WTC11 (cell line): ENCODE measurements at regions not wholly inside any gene's neighbourhood (a gene's known extent, or its start where the extent isn't known, plus 50 kb on each side); places are given as distances from the start of the nearest gene placed in this dataset.
"Not testable (repeated sequence)": the region's sequence is repeated elsewhere in the genome, so short reads cannot be mapped to it uniquely, and the experiment has no call there.

ENCODE experiments used
- ESRRA ChIP-seq: sonication (generic); formaldehyde crosslinking; IDR thresholded peaks from 2 replicates; pipeline ENCODE4 v1.8.1; 2022; ENCODE audit warnings: mild to moderate bottlenecking, missing genetic modification reagents, borderline replicate concordance
- FOXP1 ChIP-seq: sonication (generic); formaldehyde crosslinking; IDR thresholded peaks from 2 replicates; pipeline ENCODE4 v1.8.0; 2022; ENCODE audit warnings: missing genetic modification reagents, mild to moderate bottlenecking, moderate library complexity, borderline replicate concordance
- HMGXB4 ChIP-seq: sonication (generic); formaldehyde crosslinking; IDR thresholded peaks from 2 replicates; pipeline ENCODE4 v1.8.1; 2023; ENCODE audit warnings: mild to moderate bottlenecking, moderate library complexity, missing genetic modification reagents
- JUN ChIP-seq: sonication (generic); formaldehyde crosslinking; IDR thresholded peaks from 2 replicates; pipeline ENCODE4 v1.8.0; 2023; ENCODE audit warnings: mild to moderate bottlenecking, missing genetic modification reagents
- NFATC4 ChIP-seq: fragments of 250-450 bp; sonication (Bioruptor Pico); IDR thresholded peaks from 2 replicates; pipeline ENCODE4 v1.9.0; 2021; ENCODE audit warnings: mild to moderate bottlenecking
- SP1 ChIP-seq: sonication (generic); formaldehyde crosslinking; conservative IDR thresholded peaks from 2 replicates; pipeline ENCODE4 v1.8.1; 2022; ENCODE audit warnings: missing genetic modification reagents
- TCF7 ChIP-seq: sonication (generic); formaldehyde crosslinking; IDR thresholded peaks from 2 replicates; pipeline ENCODE4 v1.8.0; 2022; ENCODE audit warnings: mild to moderate bottlenecking, low read depth, missing genetic modification reagents, moderate library complexity
- USF2 ChIP-seq: sonication (generic); formaldehyde crosslinking; IDR thresholded peaks from 2 replicates; pipeline ENCODE4 v1.8.1; 2023; ENCODE audit warnings: mild to moderate bottlenecking, missing genetic modification reagents, moderate library complexity
- ZNF121 ChIP-seq: sonication (generic); formaldehyde crosslinking; IDR thresholded peaks from 2 replicates; pipeline ENCODE4 v1.8.0; 2023; ENCODE audit warnings: missing genetic modification reagents
- TF ChIP-seq, protein P1 (sequence below): fragments of 200-600 bp; IDR thresholded peaks from 2 replicates; pipeline ENCODE4 v1.8.0; 2022; ENCODE audit warnings: antibody characterized with exemption
- TF ChIP-seq, protein P2 (sequence below): sonication (generic); formaldehyde crosslinking; IDR thresholded peaks from 2 replicates; pipeline ENCODE4 v1.8.0; 2022; ENCODE audit warnings: mild to moderate bottlenecking, missing genetic modification reagents
- TF ChIP-seq, protein P3 (sequence below): sonication (generic); formaldehyde crosslinking; IDR thresholded peaks from 2 replicates; pipeline ENCODE4 v1.8.1; 2023; ENCODE audit warnings: mild to moderate bottlenecking, missing genetic modification reagents

GRCh38 chr21:8244723-8245641 is 2276.4 kb upstream of the TPTE start:
- TF ChIP-seq SP1 (CRISPR knock-in tag); FOXP1 (CRISPR knock-in tag); USF2 (CRISPR knock-in tag); ESRRA (CRISPR knock-in tag); NFATC4 (CRISPR knock-in tag); TCF7 (CRISPR knock-in tag); JUN; HMGXB4 (CRISPR knock-in tag); ZNF121: not testable (repeated sequence)
- TF ChIP-seq, protein P1, sequence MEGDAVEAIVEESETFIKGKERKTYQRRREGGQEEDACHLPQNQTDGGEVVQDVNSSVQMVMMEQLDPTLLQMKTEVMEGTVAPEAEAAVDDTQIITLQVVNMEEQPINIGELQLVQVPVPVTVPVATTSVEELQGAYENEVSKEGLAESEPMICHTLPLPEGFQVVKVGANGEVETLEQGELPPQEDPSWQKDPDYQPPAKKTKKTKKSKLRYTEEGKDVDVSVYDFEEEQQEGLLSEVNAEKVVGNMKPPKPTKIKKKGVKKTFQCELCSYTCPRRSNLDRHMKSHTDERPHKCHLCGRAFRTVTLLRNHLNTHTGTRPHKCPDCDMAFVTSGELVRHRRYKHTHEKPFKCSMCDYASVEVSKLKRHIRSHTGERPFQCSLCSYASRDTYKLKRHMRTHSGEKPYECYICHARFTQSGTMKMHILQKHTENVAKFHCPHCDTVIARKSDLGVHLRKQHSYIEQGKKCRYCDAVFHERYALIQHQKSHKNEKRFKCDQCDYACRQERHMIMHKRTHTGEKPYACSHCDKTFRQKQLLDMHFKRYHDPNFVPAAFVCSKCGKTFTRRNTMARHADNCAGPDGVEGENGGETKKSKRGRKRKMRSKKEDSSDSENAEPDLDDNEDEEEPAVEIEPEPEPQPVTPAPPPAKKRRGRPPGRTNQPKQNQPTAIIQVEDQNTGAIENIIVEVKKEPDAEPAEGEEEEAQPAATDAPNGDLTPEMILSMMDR, result not testable (repeated sequence)
- TF ChIP-seq, protein P2, sequence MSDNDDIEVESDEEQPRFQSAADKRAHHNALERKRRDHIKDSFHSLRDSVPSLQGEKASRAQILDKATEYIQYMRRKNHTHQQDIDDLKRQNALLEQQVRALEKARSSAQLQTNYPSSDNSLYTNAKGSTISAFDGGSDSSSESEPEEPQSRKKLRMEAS, result not testable (repeated sequence)
- TF ChIP-seq, protein P3, sequence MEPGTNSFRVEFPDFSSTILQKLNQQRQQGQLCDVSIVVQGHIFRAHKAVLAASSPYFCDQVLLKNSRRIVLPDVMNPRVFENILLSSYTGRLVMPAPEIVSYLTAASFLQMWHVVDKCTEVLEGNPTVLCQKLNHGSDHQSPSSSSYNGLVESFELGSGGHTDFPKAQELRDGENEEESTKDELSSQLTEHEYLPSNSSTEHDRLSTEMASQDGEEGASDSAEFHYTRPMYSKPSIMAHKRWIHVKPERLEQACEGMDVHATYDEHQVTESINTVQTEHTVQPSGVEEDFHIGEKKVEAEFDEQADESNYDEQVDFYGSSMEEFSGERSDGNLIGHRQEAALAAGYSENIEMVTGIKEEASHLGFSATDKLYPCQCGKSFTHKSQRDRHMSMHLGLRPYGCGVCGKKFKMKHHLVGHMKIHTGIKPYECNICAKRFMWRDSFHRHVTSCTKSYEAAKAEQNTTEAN, result not testable (repeated sequence)
